NCI-H446 treated with DMSO at 0.1 percent for 48 hours (cell line): ENCODE measurements at regions not wholly inside any gene's neighbourhood (a gene's known extent, or its start where the extent isn't known, plus 50 kb on each side); places are given as distances from the start of the nearest gene placed in this dataset.
A peak's percentile ranks its signal among the peaks of the same experiment; 100 is the strongest.
"Not testable (repeated sequence)": the region's sequence is repeated elsewhere in the genome, so short reads cannot be mapped to it uniquely, and the experiment has no call there.

Experiments
- DNase-seq: peaks from one replicate; lab custom pipeline; 2025; lab: John Stamatoyannopoulos, UW

GRCh38 chr6:94953867-94954631 is 623.3 kb upstream of the MANEA start:
- DNase-seq, result peak; percentile 39

- DNase-seq, result peak; percentile 31
Measured at GRCh38 chr6:94955156-94955555, 622.2 kb upstream of the MANEA start.

- DNase-seq, result no peak
Measured at GRCh38 chr6:94956910-94957309, 620.4 kb upstream of the MANEA start.

GRCh38 chr6:94964703-94965102 is 612.6 kb upstream of the MANEA start:
- DNase-seq, result not testable (repeated sequence)

- DNase-seq, result no peak
Measured at GRCh38 chr6:94988701-94989100, 588.6 kb upstream of the MANEA start.

- DNase-seq, result no peak
Measured at GRCh38 chr6:95017922-95018321, 559.4 kb upstream of the MANEA start.
